GM18858 (cell line): ENCODE measurements at regions not wholly inside any gene's neighbourhood (a gene's known extent, or its start where the extent isn't known, plus 50 kb on each side); places are given as distances from the start of the nearest gene placed in this dataset.

ENCODE experiments used
- ATAC-seq: cut with Tn5 transposase; IDR thresholded peaks from one replicate; pipeline ENCODE4 v1.9.1; 2021; ENCODE audit not compliant: unreplicated experiment

DNA sequence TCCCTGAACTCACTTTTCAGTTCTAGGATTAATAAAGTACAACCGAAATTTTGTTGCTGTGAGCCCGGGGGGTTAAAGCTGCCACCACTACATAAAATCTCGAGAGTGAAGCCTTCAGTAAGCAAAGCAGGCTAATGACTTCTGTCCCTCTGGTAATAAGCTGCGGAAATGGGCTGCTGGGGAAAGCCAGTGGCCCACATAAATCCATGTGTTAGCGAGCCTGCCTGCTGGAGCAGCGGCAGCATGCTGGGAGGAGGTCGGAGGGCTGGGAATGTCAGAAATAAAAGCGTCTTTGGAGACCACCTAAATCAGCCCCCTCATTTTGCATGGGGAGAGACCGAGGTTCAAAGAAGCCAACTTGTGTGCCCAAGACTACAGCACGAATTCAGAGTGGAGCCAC, 371.7 kb downstream of the TNS1 start:
- no peak for ATAC-seq

DNA sequence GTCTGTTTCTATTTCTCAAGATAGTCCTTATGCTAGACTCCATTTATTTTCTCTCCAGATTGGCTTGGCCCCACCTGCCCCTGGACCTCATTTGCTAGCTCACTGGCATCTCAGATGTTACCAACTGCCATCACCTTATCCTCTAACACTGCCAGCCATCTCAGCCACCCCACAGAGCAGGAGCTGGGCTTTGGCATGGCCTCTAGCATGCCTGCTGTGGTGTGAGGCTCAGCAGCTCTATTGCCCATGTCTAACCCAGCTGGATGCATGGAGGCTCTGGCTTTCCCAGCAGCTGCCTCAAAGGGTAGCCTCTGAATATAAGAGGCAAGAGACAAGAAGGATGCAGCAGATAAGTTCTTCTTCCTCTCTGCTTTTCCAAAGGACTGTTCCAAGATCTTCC, 373.4 kb downstream of the TNS1 start:
- ATAC-seq: no peak

DNA sequence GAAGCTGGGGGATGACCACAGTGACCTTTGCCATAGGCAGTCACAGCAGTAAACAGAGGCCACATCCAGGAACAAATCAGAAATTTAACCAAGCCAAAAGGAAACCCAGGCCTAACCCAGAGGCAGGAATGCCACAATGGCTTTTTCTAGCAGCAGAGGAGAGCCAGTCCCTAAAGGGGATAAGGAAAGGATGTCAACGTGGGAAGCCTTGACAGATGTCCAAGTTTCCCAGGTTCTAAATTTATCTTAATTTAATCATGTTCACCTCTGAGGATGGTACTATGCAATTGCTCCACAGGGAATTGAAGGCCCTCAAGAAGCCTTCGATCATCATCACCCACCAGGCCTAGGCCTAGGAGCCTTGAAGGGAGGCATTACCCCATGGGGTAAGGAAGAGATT, 374.7 kb downstream of the TNS1 start:
- no peak for ATAC-seq

- ATAC-seq: no peak
Measured at GRCh38 chr2:217626926-217627325, 375.9 kb downstream of the TNS1 start.

GRCh38 chr2:217625557-217626169, 377.1 kb downstream of the TNS1 start:
- ATAC-seq: no peak

DNA sequence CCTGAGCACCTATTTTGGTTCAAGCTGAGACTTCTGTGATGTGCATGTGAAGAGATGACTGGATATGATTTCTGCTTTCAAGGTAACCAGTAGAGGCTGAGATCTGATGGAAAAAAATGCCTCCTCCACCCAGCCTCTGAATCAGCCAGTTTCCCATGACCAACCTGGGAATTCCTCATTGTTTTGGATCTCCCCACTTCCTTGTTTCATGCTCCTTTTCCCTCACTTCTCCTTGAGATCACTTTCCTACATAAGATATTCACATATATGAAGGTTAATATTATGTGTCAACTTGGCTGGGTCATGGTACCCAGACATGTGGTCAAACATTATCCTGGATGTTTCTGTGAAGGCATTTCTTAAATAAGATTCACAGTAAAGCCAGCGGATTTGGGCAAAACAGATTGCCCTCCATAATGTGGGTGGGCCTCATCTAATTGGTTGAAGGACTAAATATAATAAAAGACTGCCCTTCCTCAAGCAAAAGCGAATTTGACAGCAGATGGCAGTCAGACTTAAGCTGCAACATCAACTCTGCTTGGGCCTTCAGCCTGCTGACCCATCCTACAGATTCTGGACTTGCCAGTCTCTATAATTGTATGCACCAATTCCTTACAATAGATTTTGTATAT, 379.4 kb downstream of the TNS1 start:
- ATAC-seq: no peak

DNA sequence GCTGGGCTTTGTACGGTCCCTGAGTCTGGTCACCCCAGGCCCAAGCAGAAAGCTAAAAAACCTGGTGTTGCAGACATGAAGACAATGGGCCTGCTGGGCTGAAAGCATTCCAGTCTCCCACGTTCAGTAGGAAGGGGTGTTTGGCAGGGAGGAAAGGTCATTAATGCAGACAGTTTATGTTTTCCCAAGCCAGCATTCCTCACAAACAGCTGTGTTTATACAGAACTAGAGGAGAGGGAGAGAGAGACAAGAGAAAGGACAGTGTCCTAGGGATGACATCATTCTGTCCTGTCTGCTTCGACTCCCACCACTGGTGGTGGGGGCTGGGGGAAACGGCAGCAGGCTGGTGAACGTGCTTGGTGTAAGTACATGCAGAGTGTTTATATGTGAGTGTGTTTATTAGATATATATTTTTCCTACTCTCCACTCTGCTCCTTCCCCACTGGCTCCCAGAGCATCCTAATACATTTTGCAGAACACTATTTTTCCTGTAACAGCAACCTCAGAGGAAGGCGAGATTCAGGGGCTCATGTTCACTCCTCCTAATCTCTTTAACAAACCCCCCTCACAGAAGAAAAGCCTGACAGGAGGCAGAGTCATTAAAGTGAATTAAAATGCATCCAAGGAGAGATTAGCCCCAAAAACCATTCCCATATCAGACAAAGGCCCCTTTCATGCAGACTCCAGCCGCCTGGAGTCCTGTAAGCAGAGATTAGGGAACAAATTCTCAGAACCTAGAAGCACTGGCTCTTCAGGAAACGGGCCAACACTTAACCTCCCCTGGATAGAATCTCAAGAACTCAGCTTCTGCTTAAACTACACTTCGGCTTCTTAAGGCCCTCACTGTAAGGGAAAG, 380.4 kb downstream of the TNS1 start:
- no peak for ATAC-seq

DNA sequence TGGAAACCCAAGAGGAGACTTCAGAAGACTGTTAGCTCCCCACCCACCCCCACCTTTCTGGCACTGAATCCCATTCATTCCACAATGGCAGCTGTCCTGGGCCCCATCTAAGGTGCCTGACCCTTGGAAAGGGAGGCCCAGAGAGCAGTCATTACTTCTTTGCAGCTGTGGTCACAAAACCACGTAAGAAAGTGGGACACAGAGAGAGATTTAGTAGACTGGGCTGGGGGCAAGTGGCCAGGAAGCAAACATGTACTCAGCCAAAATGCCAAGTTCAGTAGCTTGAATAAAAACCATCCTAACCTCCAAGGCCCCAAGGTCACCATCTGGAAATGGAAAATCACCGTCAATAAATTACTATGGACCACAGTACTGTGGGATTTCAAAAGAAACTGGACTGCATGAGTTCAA, 381.4 kb downstream of the TNS1 start:
- no peak for ATAC-seq

DNA sequence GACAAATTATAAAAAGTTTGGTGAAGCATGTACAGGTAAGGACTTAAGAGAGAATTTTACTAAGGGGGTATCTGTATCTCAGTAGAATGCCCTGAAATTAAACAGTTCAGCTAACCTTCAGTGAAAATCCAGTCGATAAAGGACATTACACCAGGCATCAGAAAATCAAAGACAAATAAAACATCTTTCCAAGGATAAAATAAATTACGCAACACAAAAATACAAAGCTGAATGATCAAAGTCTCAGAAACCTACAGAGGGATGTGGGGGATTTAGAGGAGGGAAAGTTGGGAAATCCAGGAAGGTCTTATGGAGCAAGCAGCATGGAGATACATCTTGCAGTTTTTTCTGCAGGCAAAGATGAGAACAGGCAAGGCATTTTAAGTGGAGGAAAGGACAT, 384.1 kb downstream of the TNS1 start:
- no peak for ATAC-seq

- ATAC-seq: no peak
Measured at GRCh38 chr2:217617616-217618022, 385.2 kb downstream of the TNS1 start.

DNA sequence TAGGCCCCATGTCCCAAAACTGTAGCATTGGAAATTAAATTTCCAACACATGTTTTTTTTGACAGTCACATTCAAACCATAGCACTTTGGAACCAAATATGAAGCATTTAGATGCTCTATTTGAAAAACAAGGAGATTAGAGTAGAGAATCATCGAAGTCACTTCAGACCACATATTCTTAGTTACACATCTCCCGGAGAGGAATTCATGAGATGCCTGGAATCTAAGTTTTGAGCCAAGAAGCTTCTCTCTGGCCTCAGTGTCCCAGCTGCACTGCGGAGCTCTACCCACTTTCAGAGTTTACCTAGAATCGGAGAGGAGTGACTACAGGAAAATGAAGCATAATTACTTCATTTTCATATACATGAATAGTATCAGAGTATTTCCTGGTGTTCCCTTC, 385.9 kb downstream of the TNS1 start:
- ATAC-seq: no peak

DNA sequence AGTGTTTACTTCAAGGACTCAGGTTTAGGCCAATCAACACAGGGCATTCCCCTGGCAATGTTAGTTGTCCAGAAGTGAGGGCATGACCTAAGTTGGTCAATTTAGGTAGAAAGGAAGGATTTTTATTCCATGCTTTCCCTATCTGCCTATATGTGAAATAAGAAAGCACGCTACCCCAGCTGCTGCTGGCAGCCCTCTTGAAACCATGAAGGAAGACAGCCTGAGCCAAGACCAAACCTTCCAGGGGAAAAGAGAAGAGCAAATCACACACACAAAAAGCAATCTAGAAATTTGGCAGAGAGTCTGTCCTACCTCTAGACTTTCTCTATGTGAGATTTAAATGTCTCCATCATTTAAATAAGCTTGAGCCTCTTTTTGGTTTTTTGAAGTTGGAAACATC, 387.6 kb downstream of the TNS1 start:
- ATAC-seq: no peak

DNA sequence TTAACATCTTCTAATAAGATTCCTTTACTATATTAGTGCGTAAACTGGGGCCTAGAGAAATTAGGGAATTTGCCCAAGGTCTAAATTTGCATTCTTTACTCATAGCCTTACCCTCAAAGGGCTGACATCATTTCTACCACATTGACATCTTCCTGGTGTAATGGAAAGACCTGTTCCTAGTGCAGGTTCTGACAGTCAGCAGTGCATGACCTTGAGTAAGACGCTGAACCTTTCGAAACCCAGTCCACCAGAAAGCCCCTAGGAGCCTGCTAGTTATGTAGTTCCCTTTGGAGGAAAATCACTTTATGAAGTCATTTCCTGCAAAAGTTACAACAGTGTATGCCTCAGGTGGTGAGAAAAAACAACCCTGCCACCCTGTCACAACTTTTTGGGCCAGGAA, 388.3 kb downstream of the TNS1 start:
- ATAC-seq: no peak

- ATAC-seq: no peak
Measured at GRCh38 chr2:217614096-217614495, 388.7 kb downstream of the TNS1 start.

GRCh38 chr2:217612920-217613319, 389.9 kb downstream of the TNS1 start:
- ATAC-seq: no peak

GRCh38 chr2:217612211-217612610, 390.6 kb downstream of the TNS1 start:
- no peak for ATAC-seq

DNA sequence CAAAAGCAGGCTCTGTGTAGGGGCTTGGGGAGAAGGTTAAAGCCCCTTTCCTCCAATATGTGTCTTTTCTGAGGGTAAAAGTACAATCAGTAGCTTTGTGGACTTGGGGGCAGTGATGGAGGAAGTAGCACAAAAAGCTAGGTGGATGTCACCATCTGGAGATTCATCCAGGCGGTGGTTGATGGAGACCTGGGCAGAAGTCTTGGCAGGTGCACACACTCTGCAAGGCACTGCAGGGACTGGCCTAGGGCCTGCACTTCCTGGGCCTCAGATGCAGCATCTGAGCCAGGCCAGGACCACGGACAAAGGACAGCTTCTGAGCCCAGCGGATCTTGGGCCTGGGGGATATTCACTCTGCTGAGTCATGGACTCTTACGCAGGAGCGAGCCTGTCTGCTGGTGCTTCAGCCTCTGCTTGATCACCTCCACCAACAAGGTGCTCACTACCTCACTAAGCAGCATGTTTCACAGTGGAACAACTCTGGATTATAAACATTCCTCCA, 391.1 kb downstream of the TNS1 start:
- ATAC-seq: no peak

DNA sequence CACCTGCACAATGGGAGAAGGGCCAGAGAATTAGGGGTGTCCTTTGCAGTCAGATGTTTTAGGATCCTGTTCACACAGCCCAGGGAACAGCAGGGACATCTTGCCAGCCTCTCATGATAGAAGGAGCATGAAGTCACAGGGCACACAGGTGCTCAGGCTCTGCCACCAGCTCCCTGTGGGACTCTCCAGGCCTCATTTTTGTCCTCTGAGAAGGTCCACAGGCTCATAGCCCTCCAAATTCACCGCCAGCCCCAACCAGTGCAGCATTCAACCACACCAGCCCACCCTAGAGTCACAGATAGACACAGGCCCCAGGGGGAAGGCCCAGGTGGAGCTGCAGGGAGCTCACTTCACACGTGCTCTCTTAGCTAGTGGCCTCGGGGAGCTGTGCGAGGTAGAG, 391.7 kb downstream of the TNS1 start:
- ATAC-seq: no peak

DNA sequence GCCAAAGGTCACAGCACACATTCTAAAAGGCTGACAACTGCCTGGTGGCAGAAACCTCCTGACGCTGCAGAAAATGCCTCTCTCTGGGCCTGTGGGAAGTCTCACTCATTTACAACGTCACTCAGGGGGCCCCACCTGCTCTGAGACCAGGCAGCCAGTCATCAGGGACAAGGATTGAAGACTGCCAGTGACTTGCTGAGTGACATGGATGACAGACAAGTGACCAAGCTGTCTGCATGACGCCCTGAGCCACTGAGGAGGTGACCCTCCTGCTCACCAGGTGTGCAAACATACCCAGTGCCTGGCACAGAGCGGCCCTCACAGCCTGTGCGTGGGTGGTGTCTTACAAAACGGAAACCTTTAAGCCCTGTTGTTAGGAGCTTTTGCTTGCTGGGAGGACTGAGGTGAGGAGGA, 392.4 kb downstream of the TNS1 start:
- ATAC-seq: peak; percentile 58

GRCh38 chr2:217609952-217610351, 392.8 kb downstream of the TNS1 start:
- no peak for ATAC-seq

- no peak for ATAC-seq
Measured at GRCh38 chr2:217606296-217606695, 396.5 kb downstream of the TNS1 start.
